B cell (primary cell): ENCODE measurements at regions not wholly inside any gene's neighbourhood (a gene's known extent, or its start where the extent isn't known, plus 50 kb on each side); places are given as distances from the start of the nearest gene placed in this dataset.

Experiments
- ATAC-seq: fragments of 200-7000 bp; cut with Tn5 transposase; one replicate; pipeline ENCODE4 v1.10.0; 2021; ENCODE audit warnings: low read depth, mild to moderate bottlenecking, moderate number of reproducible peaks, moderate library complexity
- CTCF ChIA-PET: fragments of 350-600 bp; sonication (Branson Sonifier 250); formaldehyde crosslinking; loops from one replicate; lab custom pipeline; 2021; ENCODE audit warnings: antibody characterized with exemption, inconsistent platforms; lab: Charles Lee
- POLR2A ChIA-PET: fragments of 350-600 bp; sonication (Branson Sonifier 250); formaldehyde crosslinking; loops from one replicate; lab custom pipeline; 2021; ENCODE audit warnings: antibody characterized with exemption; lab: Charles Lee
- DNase-seq: peaks from one replicate; pipeline ENCODE4 v3.0.0; 2013
- H2AFZ ChIP-seq: 2 replicates; pipeline ENCODE4 v1.6.1; 2012; ENCODE audit warnings: mild to moderate bottlenecking, low read depth, low read length; ENCODE audit not compliant: insufficient read depth, poor library complexity, severe bottlenecking
- H3K27ac ChIP-seq, 2 donors: 1 replicate in 1 of 2; 2 replicates in 1 of 2; pipeline ENCODE4 v1.5.1; 2012 to 2013; ENCODE audit warnings: low read length in 2 of 2, mild to moderate bottlenecking in 2 of 2, moderate library complexity in 1 of 2
- H3K27me3 ChIP-seq, 4 experiments: fragments of 200-600 bp in 1 of 4; sonication (generic) in 1 of 4; replicated peaks in 1 of 4; 1 replicate in 2 of 4; 2 replicates in 2 of 4; pipeline versions ENCODE4 v1.6.1 to v1.7.0; 2013 to 2016; ENCODE audit warnings: low read length in 3 of 4, mild to moderate bottlenecking in 2 of 4, mixed read lengths in 1 of 4, moderate library complexity in 1 of 4; ENCODE audit not compliant: insufficient read depth in 4 of 4, control insufficient read depth in 3 of 4; ENCODE audit errors: control extremely low read depth in 1 of 4
- H3K36me3 ChIP-seq, 2 experiments: replicated peaks in 1 of 2; 1 replicate in 1 of 2; 2 replicates in 1 of 2; pipeline versions ENCODE4 v1.6.1 to v1.7.1; 2013; ENCODE audit warnings: low read length in 1 of 2; ENCODE audit not compliant: insufficient read depth in 2 of 2, control insufficient read depth in 1 of 2; ENCODE audit errors: control extremely low read depth in 1 of 2, extremely low read depth in 1 of 2
- H3K4me1 ChIP-seq, 2 donors: fragments of 200-600 bp in 1 of 2; sonication (generic) in 1 of 2; 1 replicate in 1 of 2; 2 replicates in 1 of 2; pipeline versions ENCODE4 v1.5.1 to v1.6.1; 2013 to 2017; ENCODE audit warnings: low read length in 2 of 2; ENCODE audit not compliant: control insufficient read depth in 2 of 2, insufficient read depth in 2 of 2
- H3K4me2 ChIP-seq: replicated peaks from 2 replicates; pipeline ENCODE3; 2012; ENCODE audit warnings: mild to moderate bottlenecking, low read depth, low read length; ENCODE audit not compliant: poor library complexity, severe bottlenecking
- H3K4me3 ChIP-seq, 5 experiments: fragments of 200-600 bp in 1 of 5; sonication (generic) in 1 of 5; 1 replicate in 3 of 5; 2 replicates in 2 of 5; pipeline versions ENCODE4 v1.5.1 to v1.7.0; 2011 to 2016; ENCODE audit warnings: low read length in 4 of 5, mild to moderate bottlenecking in 4 of 5, low read depth in 2 of 5, control low read depth in 1 of 5, moderate library complexity in 1 of 5; ENCODE audit not compliant: insufficient read depth in 1 of 5; ENCODE audit errors: control extremely low read depth in 1 of 5, extremely low read depth in 1 of 5
- H3K79me2 ChIP-seq: fragments of 200-600 bp; sonication (generic); one replicate; pipeline ENCODE4 v1.6.0; 2016; ENCODE audit warnings: low read length; ENCODE audit not compliant: control insufficient read depth, insufficient read depth
- H3K9ac ChIP-seq: fragments of 200-600 bp; sonication (generic); 2 replicates; pipeline ENCODE4 v1.6.1; 2017; ENCODE audit warnings: mild to moderate bottlenecking, low read length, moderate library complexity
- H3K9me3 ChIP-seq, 3 donors: one replicate each; pipeline versions ENCODE4 v1.6.1 to v1.7.1; 2013; ENCODE audit warnings: low read length in 2 of 3; ENCODE audit not compliant: control insufficient read depth in 2 of 3, insufficient read depth in 1 of 3; ENCODE audit errors: control extremely low read depth in 1 of 3
- H4K20me1 ChIP-seq: 2 replicates; pipeline ENCODE4 v1.6.0; 2012; ENCODE audit warnings: mild to moderate bottlenecking, low read length; ENCODE audit not compliant: insufficient read depth, control insufficient read depth, poor library complexity, severe bottlenecking
- H3K27ac Mint-ChIP-seq: one replicate; pipeline ENCODE4 v1.8.0; 2021; ENCODE audit warnings: mixed read lengths
- H3K27me3 Mint-ChIP-seq: one replicate; pipeline ENCODE4 v1.8.0; 2021; ENCODE audit warnings: mixed read lengths
- H3K4me1 Mint-ChIP-seq: one replicate; pipeline ENCODE4 v1.8.0; 2021; ENCODE audit warnings: mixed read lengths
- H3K4me3 Mint-ChIP-seq: one replicate; pipeline ENCODE4 v1.8.0; 2021; ENCODE audit warnings: mixed read lengths
- H3K9me3 Mint-ChIP-seq: one replicate; pipeline ENCODE4 v1.8.0; 2022; ENCODE audit warnings: mixed read lengths; ENCODE audit not compliant: insufficient read depth
- EZH2 ChIP-seq: IDR thresholded peaks from 2 replicates; pipeline ENCODE4 v1.6.1; 2012; ENCODE audit warnings: borderline replicate concordance, low read depth, mild to moderate bottlenecking, moderate library complexity, low read length; ENCODE audit not compliant: insufficient read depth, poor library complexity, severe bottlenecking
- WGBS: methylation state at CpG from one replicate; pipeline ENCODE4 v1.1.5; 2013; ENCODE audit warnings: missing lambda C conversion rate; ENCODE audit not compliant: insufficient coverage; 5-methylcytosine and 5-hydroxymethylcytosine counted together
- intact Hi-C: fragments of 100-400 bp; cut with micrococcal nuclease; formaldehyde crosslinking; loops from one replicate; pipeline ENCODE4 v1.10.0; 2022
- TF ChIP-seq, protein P1 (sequence below): fragments of 200-600 bp; IDR thresholded peaks from one replicate; pipeline ENCODE4 v1.8.0; 2022; ENCODE audit warnings: antibody characterized with exemption, mild to moderate bottlenecking

DNA sequence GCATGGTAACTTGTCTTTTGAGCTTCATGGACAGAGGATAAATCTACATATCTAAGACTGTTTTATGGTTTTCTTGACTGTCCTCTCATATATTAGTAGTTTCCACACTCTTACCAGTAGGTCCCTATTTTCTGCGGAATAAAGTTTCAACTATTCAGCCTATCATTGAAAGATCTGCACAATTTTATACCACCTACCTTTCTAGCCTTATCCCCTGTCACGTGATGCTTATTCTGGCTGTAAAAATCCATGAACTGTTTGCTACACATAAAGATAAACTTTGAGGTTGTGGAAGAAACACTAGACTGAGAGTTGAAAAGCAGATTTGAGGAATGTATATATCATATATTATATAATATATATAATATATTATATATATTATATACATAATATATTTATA, 423.8 kb downstream of the TENT5A start:
- CTCF ChIA-PET: no interaction called here
- H3K4me2 ChIP-seq: no peak overlapping the region
- DNase-seq (no peak), ATAC-seq (no peak)
- Mint-ChIP-seq H3K4me3 (no peak overlapping the region), H3K27ac (no peak overlapping the region), H3K4me1 (no peaks in the 10 kb centered on the region), H3K27me3 (no peaks in the 10 kb centered on the region), H3K9me3 (no peaks in the 10 kb centered on the region)
- no peak overlapping the region for H3K4me3 ChIP-seq
- H3K27me3 ChIP-seq: no peaks in the 10 kb centered on the region
- H3K79me2 ChIP-seq: no peaks in the 10 kb centered on the region
- WGBS: no CpG with 5 or more reads among the region's 2 CpGs
- POLR2A ChIA-PET: no interaction called here
- H4K20me1 ChIP-seq: no peaks in the 10 kb centered on the region
- no peaks in the 10 kb centered on the region for H3K9me3 ChIP-seq
- TF ChIP-seq EZH2: no peak
- TF ChIP-seq, protein P1, sequence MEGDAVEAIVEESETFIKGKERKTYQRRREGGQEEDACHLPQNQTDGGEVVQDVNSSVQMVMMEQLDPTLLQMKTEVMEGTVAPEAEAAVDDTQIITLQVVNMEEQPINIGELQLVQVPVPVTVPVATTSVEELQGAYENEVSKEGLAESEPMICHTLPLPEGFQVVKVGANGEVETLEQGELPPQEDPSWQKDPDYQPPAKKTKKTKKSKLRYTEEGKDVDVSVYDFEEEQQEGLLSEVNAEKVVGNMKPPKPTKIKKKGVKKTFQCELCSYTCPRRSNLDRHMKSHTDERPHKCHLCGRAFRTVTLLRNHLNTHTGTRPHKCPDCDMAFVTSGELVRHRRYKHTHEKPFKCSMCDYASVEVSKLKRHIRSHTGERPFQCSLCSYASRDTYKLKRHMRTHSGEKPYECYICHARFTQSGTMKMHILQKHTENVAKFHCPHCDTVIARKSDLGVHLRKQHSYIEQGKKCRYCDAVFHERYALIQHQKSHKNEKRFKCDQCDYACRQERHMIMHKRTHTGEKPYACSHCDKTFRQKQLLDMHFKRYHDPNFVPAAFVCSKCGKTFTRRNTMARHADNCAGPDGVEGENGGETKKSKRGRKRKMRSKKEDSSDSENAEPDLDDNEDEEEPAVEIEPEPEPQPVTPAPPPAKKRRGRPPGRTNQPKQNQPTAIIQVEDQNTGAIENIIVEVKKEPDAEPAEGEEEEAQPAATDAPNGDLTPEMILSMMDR: no peak
- no peaks in the 10 kb centered on the region for H3K36me3 ChIP-seq
- intact Hi-C loops: no loop called here
- H3K9ac ChIP-seq: no peak overlapping the region
- no peaks in the 10 kb centered on the region for H3K4me1 ChIP-seq
- no peak overlapping the region for H2AFZ ChIP-seq
- no peak overlapping the region for H3K27ac ChIP-seq

DNA sequence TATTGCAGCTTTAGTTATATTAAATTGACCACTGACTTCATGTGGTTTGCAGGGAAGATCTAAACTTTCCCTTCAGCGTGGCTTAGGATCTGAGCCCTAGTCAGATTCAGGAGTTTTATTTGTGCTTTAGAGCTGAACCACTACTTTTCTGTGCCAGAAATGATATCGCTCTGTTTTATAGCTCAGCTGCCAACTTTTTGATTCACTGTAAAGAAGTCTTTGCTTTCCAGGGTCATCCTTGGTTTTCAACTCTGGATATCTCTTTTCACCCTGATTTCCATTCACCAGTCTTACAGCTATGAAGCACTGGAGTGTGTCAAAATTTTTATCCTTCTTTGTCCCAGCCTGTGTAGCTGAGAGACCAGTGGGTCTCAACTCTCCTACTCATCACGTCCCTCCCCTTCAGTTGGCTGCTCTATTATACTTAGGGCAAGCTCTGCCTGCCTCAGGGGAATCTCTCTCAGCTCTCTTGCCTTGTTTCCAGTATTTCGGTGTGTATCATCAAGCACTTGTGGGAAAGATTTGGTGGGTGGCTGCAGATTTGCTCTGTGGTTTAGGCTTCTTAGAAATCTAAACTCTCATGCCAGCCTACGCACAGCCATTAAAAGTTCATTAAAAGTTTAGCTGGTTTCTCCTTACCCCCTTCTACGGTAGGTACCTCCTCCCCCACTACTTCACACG, 425.5 kb downstream of the TENT5A start:
- CTCF ChIA-PET: no interaction called here
- no peaks in the 10 kb centered on the region for H3K27me3 ChIP-seq
- Mint-ChIP-seq H3K27ac (no peak overlapping the region), H3K9me3 (no peaks in the 10 kb centered on the region), H3K4me3 (no peak overlapping the region), H3K4me1 (no peaks in the 10 kb centered on the region), H3K27me3 (no peaks in the 10 kb centered on the region)
- intact Hi-C loops: no loop called here
- no peak overlapping the region for H3K27ac ChIP-seq
- H3K4me2 ChIP-seq: no peak overlapping the region
- DNase-seq (no peak), ATAC-seq (no peak)
- POLR2A ChIA-PET: no interaction called here
- H3K9me3 ChIP-seq: no peaks in the 10 kb centered on the region
- no peaks in the 10 kb centered on the region for H3K79me2 ChIP-seq
- no peaks in the 10 kb centered on the region for H3K4me1 ChIP-seq
- no peak overlapping the region for H3K4me3 ChIP-seq
- H2AFZ ChIP-seq: no peak overlapping the region
- no peaks in the 10 kb centered on the region for H4K20me1 ChIP-seq
- H3K9ac ChIP-seq: no peak overlapping the region
- H3K36me3 ChIP-seq: no peaks in the 10 kb centered on the region
- 93% methylated on average over 2 of the region's 7 CpGs for WGBS
- TF ChIP-seq, protein P1: no peak
- no peak for TF ChIP-seq EZH2
